Uterus (tissue), 2 donors: ENCODE measurements at regions not wholly inside any gene's neighbourhood (a gene's known extent, or its start where the extent isn't known, plus 50 kb on each side); places are given as distances from the start of the nearest gene placed in this dataset.

Source experiments
- CTCF ChIP-seq, 4 experiments: fragments of 200-600 bp in 2 of 4; fragments of 450-650 bp in 2 of 4; sonication (generic) in 2 of 4; IDR thresholded peaks; one replicate each; pipeline ENCODE4 v1.5.1; 2016 to 2019; ENCODE audit warnings: antibody characterized with exemption in 4 of 4, mild to moderate bottlenecking in 2 of 4, moderate library complexity in 1 of 4
- POLR2A ChIP-seq, 2 donors: fragments of 450-650 bp; IDR thresholded peaks; one replicate each; pipeline ENCODE4 v1.6.1; 2016; ENCODE audit warnings: antibody characterized with exemption in 2 of 2, mild to moderate bottlenecking in 1 of 2, moderate library complexity in 1 of 2

- no peak for TF ChIP-seq POLR2A (IDR thresholded peaks at IDR 0.05)
- no peak for TF ChIP-seq CTCF (IDR thresholded peaks at IDR 0.05)
Measured at GRCh38 chr4:170420255-170420693, 330.5 kb upstream of the AADAT start.
